ENCODE measurements at regions not wholly inside any gene's neighbourhood (a gene's known extent, or its start where the extent isn't known, plus 50 kb on each side); places are given as distances from the start of the nearest gene placed in this dataset.

DNA sequence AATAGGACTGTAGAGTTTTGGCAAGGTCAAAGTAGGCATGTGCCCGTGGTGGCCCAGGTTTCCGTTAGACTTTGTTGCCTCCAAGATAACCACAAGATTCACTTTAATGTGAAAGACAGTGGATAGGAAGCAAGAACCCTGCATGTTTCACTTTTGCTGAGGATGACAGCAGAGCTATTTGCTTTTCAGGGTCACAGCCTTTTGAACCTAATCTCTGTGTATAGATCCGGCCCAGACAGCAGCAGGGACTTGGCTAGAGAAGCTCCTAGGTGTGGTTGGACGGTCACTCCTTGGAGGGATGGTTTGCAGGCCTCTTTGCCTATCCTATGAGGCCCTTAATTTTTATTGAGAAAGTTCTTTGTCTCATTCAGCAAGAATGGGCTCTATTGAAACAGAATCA lies 538.8 kb downstream of the HACE1 start:
- H3K4me1 ChIP-seq (ENCODE audit: low read depth): peaks cover 2% of the 10 kb centered on the region

DNA sequence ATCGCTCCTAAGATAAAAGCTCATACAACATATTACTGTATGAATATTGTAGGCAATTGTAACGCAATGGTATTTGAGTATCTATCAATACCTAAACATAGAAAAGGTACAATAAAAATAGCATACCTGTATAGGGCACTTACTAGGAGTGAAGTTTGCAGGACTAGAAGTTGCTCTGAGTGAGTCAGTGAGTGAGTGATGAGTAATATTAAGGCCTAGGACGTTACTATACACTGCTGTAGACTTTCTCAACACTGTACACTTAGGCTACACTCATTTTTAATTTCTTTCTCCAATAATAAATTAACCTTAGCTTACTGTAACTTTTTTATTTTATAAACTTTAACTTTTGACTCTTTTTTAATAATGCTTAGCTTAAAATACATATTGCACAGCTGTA lies 546.9 kb downstream of the HACE1 start:
- H3K27ac ChIP-seq: no peak overlapping the region
- DNase-seq (ENCODE audit: low read depth in 1 of 2, low spot score in 1 of 2): no peak
- H3K4me1 ChIP-seq (ENCODE audit: low read depth): no peaks in the 10 kb centered on the region
- H3K36me3 ChIP-seq: no peaks in the 10 kb centered on the region
- TF ChIP-seq, protein P1, sequence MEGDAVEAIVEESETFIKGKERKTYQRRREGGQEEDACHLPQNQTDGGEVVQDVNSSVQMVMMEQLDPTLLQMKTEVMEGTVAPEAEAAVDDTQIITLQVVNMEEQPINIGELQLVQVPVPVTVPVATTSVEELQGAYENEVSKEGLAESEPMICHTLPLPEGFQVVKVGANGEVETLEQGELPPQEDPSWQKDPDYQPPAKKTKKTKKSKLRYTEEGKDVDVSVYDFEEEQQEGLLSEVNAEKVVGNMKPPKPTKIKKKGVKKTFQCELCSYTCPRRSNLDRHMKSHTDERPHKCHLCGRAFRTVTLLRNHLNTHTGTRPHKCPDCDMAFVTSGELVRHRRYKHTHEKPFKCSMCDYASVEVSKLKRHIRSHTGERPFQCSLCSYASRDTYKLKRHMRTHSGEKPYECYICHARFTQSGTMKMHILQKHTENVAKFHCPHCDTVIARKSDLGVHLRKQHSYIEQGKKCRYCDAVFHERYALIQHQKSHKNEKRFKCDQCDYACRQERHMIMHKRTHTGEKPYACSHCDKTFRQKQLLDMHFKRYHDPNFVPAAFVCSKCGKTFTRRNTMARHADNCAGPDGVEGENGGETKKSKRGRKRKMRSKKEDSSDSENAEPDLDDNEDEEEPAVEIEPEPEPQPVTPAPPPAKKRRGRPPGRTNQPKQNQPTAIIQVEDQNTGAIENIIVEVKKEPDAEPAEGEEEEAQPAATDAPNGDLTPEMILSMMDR (IDR thresholded peaks at IDR 0.05; ENCODE audit: low read depth, low read length): no peak
- H3K4me3 ChIP-seq: no peak overlapping the region
- H3K9me3 ChIP-seq (ENCODE audit: low read depth): no peaks in the 10 kb centered on the region
- no peaks in the 10 kb centered on the region for H3K27me3 ChIP-seq

More for the DNA sequence above, 538.8 kb downstream of the HACE1 start:
- Histone ChIP-seq H3K27ac (no peak overlapping the region), H3K4me3 (no peak overlapping the region), H3K36me3 (no peaks in the 10 kb centered on the region), H3K27me3 (no peaks in the 10 kb centered on the region), H3K9me3 (ENCODE audit: low read depth) (no peaks in the 10 kb centered on the region)
- TF ChIP-seq, protein P1 (IDR thresholded peaks at IDR 0.05; ENCODE audit: low read depth, low read length): no peak
- DNase-seq (ENCODE audit: low read depth in 1 of 2, low spot score in 1 of 2): no peak

DNA sequence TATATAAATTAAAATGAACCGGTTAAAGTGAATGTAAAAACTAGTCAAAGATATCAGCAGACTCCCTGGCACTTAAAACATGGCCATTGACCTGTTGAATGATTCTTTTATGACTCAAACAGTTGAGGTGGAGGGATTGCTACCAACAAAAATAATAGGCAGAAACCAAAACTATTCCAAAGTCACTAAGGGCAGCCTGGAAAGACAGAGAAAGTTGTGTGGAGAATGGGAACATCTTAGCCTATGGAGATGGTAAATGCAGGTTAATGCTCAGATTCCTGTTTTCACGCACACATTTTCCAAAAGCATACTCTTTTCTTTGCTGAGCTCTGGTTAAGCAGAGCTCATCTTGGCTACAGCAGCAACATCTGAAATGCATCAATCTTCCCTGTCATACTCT lies 553.5 kb downstream of the HACE1 start:
- peaks cover 5% of the 10 kb centered on the region for H3K4me1 ChIP-seq (ENCODE audit: low read depth)
- TF ChIP-seq, protein P1 (IDR thresholded peaks at IDR 0.05; ENCODE audit: low read depth, low read length): no peak
- no peak overlapping the region for H3K27ac ChIP-seq
- H3K36me3 ChIP-seq: no peaks in the 10 kb centered on the region
- H3K27me3 ChIP-seq: no peaks in the 10 kb centered on the region
- no peak for DNase-seq (ENCODE audit: low read depth in 1 of 2, low spot score in 1 of 2)
- no peak overlapping the region for H3K4me3 ChIP-seq
- no peaks in the 10 kb centered on the region for H3K9me3 ChIP-seq (ENCODE audit: low read depth)

DNA sequence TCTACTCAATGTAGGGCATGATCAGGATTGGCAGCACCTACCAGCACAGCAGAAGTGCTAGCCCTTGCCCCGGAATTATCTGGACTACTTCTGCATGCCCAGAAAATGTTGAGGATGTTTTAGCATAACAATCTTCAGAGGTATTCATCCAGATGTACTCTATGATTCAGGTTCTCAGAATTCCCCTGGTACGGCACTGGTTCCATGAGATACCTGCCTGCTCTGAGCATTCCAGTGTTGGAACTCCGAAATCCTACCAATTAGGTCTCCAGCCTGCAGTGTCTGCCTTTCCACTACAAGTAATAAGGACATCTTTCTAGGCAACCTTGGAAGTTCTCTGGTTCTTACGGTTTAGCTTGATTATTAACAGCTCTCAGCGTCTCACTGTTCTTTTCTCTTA lies 554.5 kb downstream of the HACE1 start:
- TF ChIP-seq, protein P1 (IDR thresholded peaks at IDR 0.05; ENCODE audit: low read depth, low read length): no peak
- DNase-seq (ENCODE audit: low read depth in 1 of 2, low spot score in 1 of 2): no peak
- Histone ChIP-seq H3K27me3 (no peaks in the 10 kb centered on the region), H3K9me3 (ENCODE audit: low read depth) (no peaks in the 10 kb centered on the region), H3K4me3 (no peak overlapping the region), H3K4me1 (ENCODE audit: low read depth) (peaks cover 5% of the 10 kb centered on the region), H3K27ac (no peak overlapping the region), H3K36me3 (no peaks in the 10 kb centered on the region)

DNA sequence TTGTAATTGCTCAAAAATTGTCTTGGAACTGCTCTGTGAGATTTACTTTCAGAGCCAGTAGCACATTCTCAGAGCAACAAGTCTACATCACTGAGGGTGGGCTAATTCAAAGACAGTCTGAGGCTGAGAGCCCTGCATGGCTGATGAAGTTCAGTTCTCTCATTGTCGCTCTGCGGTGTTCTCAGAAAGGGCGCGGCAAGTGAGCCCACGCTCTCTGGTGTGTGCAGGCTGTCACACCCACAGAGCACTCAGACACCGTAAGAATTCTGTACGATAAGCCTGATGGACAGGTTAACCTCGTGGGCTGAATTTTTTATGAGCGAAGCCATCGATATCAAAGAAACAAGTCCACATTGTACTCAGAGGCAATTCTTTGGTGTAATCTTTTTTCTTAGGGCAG lies 557.8 kb downstream of the HACE1 start:
- H3K27me3 ChIP-seq: no peaks in the 10 kb centered on the region
- no peak for DNase-seq (ENCODE audit: low read depth in 1 of 2, low spot score in 1 of 2)
- H3K36me3 ChIP-seq: no peaks in the 10 kb centered on the region
- TF ChIP-seq, protein P1 (IDR thresholded peaks at IDR 0.05; ENCODE audit: low read depth, low read length): no peak
- H3K4me3 ChIP-seq: no peak overlapping the region
- H3K9me3 ChIP-seq (ENCODE audit: low read depth): no peaks in the 10 kb centered on the region
- H3K27ac ChIP-seq: no peak overlapping the region
- H3K4me1 ChIP-seq (ENCODE audit: low read depth): peaks cover 5% of the 10 kb centered on the region

DNA sequence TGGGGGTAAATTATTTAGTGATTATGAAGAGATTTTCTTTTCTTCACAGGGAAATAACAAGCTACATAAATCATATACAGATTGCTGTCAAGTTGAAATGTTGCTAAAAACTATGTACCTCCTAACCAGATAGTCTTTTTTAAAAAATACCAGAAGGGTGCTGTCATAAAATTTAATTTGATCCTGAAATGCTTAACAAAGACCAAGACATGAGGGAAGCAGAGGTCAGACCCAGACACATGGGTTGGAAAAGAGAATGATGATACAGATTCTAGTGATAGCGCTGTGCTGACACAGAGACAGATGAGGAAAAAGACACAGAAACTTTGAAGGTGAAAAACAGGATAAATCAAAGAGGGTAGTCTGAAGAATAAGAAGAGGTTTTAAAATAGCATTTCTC lies 573.1 kb downstream of the HACE1 start:
- no peaks in the 10 kb centered on the region for H3K4me1 ChIP-seq (ENCODE audit: low read depth)
- no peak overlapping the region for H3K27ac ChIP-seq
- H3K4me3 ChIP-seq: no peak overlapping the region
- TF ChIP-seq, protein P1 (IDR thresholded peaks at IDR 0.05; ENCODE audit: low read depth, low read length): no peak
- no peak for DNase-seq (ENCODE audit: low read depth in 1 of 2, low spot score in 1 of 2)
- no peaks in the 10 kb centered on the region for H3K27me3 ChIP-seq
- no peaks in the 10 kb centered on the region for H3K36me3 ChIP-seq
- no peaks in the 10 kb centered on the region for H3K9me3 ChIP-seq (ENCODE audit: low read depth)
